Upper lobe of right lung (tissue), 1 donor: ENCODE measurements at regions not wholly inside any gene's neighbourhood (a gene's known extent, or its start where the extent isn't known, plus 50 kb on each side); places are given as distances from the start of the nearest gene placed in this dataset.

Experiments used
- ATAC-seq: fragments of 200-7000 bp; cut with Tn5 transposase; one replicate; pipeline ENCODE4 v1.9.1; 2020; ENCODE audit warnings: mild to moderate bottlenecking, moderate library complexity
- DNase-seq: peaks from one replicate; pipeline ENCODE4 v3.0.0-alpha.2; 2020
- H3K27ac ChIP-seq: fragments of 200-600 bp; one replicate; pipeline ENCODE4 v1.8.0; 2022
- H3K27me3 ChIP-seq: fragments of 200-600 bp; one replicate; pipeline ENCODE4 v1.8.0; 2022; ENCODE audit warnings: mild to moderate bottlenecking
- H3K36me3 ChIP-seq: fragments of 200-600 bp; one replicate; pipeline ENCODE4 v1.8.0; 2022
- H3K4me1 ChIP-seq: fragments of 200-600 bp; one replicate; pipeline ENCODE4 v1.8.0; 2022
- H3K4me3 ChIP-seq: fragments of 200-600 bp; one replicate; pipeline ENCODE4 v1.8.0; 2022; ENCODE audit warnings: mild to moderate bottlenecking
- H3K9me3 ChIP-seq: fragments of 200-600 bp; one replicate; pipeline ENCODE4 v1.8.0; 2022
- intact Hi-C: fragments of 100-400 bp; cut with DNase I; formaldehyde crosslinking; loops from one replicate; pipeline ENCODE4 v1.11.0; 2022
- TF ChIP-seq, protein P1 (sequence below): fragments of 200-600 bp; IDR thresholded peaks from one replicate; pipeline ENCODE4 v1.8.0; 2022; ENCODE audit warnings: antibody characterized with exemption
- donor health status: DM: no; HTN: yes; CAD: no; lungs with severe emphysema.

DNA sequence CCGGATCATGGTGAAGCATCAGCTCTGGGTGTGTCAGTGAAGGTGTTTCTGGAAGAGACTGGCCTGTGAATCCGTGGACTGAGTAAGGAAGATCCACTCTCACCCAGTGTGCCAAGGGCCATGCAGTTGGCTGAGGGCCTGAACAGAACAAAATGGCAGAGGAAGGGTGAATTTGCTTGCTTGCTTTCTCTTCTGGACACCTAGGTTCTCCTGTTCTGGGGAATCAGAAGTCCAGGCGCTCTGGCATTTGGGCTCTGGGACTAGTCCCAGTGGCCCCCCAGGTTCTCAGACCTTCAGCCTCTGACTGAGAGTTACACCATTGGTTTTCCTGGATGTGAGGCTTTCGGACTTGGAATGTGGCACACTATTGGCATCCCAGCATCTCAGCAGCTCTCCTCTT, 1170.8 kb downstream of the TBC1D22A start:
- DNase-seq = no peak
- H3K9me3 ChIP-seq = no peaks in the 10 kb centered on the region
- no peaks in the 10 kb centered on the region for H3K4me1 ChIP-seq
- TF ChIP-seq, protein P1, sequence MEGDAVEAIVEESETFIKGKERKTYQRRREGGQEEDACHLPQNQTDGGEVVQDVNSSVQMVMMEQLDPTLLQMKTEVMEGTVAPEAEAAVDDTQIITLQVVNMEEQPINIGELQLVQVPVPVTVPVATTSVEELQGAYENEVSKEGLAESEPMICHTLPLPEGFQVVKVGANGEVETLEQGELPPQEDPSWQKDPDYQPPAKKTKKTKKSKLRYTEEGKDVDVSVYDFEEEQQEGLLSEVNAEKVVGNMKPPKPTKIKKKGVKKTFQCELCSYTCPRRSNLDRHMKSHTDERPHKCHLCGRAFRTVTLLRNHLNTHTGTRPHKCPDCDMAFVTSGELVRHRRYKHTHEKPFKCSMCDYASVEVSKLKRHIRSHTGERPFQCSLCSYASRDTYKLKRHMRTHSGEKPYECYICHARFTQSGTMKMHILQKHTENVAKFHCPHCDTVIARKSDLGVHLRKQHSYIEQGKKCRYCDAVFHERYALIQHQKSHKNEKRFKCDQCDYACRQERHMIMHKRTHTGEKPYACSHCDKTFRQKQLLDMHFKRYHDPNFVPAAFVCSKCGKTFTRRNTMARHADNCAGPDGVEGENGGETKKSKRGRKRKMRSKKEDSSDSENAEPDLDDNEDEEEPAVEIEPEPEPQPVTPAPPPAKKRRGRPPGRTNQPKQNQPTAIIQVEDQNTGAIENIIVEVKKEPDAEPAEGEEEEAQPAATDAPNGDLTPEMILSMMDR = no peak
- H3K27me3 ChIP-seq = no peaks in the 10 kb centered on the region
- no peak overlapping the region for H3K4me3 ChIP-seq
- intact Hi-C loops = no loop called here
- no peak overlapping the region for H3K27ac ChIP-seq
- ATAC-seq = no peak
- no peaks in the 10 kb centered on the region for H3K36me3 ChIP-seq

- ATAC-seq = no peak
- intact Hi-C loops = no loop called here
- no peak overlapping the region for H3K27ac ChIP-seq
- TF ChIP-seq, protein P1 = no peak
- DNase-seq = no peak
- no peaks in the 10 kb centered on the region for H3K9me3 ChIP-seq
- no peak overlapping the region for H3K4me3 ChIP-seq
- no peaks in the 10 kb centered on the region for H3K27me3 ChIP-seq
- H3K4me1 ChIP-seq = no peaks in the 10 kb centered on the region
- no peaks in the 10 kb centered on the region for H3K36me3 ChIP-seq
Observed at GRCh38 chr22:47929646-47930185, 1167.3 kb downstream of the TBC1D22A start.

DNA sequence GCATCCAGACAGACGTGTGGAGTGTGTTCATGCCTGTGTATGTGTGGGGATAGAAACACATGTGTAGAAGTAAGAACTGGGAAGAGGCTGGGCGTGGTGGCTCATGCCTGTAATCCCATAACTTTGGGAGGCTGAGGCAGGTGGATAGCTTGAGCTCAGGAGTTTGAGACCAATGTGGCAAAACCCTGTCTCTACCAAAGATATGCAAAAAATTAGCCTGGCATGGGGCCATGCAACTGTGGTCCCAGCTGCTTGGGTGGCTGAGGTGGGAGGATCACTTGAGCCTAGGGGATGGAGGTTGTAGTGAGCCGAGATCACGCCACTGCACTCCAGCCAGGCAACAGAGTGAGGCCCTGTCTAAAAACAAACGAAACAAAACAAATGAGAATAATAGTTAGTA, 1166.6 kb downstream of the TBC1D22A start:
- no peak overlapping the region for H3K27ac ChIP-seq
- H3K9me3 ChIP-seq = no peaks in the 10 kb centered on the region
- no peak overlapping the region for H3K4me3 ChIP-seq
- intact Hi-C loops = no loop called here
- DNase-seq (no peak), ATAC-seq (no peak)
- H3K27me3 ChIP-seq = no peaks in the 10 kb centered on the region
- TF ChIP-seq, protein P1 = no peak
- no peaks in the 10 kb centered on the region for H3K36me3 ChIP-seq
- no peaks in the 10 kb centered on the region for H3K4me1 ChIP-seq

DNA sequence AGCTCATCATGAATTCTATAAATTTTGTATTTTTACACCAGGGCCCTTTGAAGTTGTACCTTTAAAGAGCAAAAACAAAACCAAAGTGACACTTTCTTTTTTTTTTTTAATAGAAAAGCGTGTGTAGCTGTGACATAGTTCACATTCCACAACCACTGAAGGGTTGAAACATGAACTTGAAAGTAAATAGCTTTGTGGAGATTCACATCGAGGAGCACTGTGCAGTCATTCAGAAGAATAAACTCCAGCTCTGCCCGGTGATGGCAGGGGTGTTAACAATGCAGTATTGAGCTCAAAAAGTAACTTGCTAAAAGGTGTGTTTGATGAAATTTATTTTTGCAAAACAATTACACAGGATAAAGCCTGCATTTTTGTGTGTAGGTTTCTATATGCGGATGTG, 1166.2 kb downstream of the TBC1D22A start:
- Histone ChIP-seq H3K9me3 (no peaks in the 10 kb centered on the region), H3K27me3 (no peaks in the 10 kb centered on the region), H3K4me3 (no peak overlapping the region), H3K36me3 (no peaks in the 10 kb centered on the region), H3K4me1 (no peaks in the 10 kb centered on the region), H3K27ac (no peak overlapping the region)
- intact Hi-C loops = no loop called here
- TF ChIP-seq, protein P1 = no peak
- no peak for DNase-seq
- ATAC-seq = no peak

DNA sequence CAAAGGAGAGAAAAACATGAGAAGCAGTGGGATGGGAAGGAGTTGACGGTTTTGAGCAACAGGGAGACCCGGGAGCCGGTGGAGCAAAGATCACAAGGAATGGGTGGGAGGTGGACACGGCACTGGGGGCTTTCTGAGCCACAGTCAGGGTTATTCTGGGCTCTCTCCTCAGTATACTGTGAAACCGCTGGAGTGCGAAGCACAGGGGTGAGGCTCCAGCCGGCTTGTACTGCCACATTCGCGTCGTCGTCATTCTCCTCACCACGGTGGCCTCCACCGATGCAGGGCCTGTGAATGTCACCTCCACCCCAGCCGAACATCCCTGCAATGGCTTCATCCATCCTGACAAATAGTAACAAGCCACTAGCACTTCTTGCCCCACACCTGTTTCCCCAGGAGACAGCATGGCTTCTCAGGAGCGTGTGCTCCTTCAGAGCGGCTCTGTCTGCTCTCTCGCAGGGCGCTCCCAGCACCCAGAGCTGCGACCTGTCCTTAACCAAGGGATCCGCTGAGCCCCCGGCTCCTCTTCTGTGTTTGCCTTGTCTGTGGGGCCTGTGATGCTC, 1165.3 kb downstream of the TBC1D22A start:
- ATAC-seq = no peak
- Histone ChIP-seq H3K9me3 (no peaks in the 10 kb centered on the region), H3K36me3 (no peaks in the 10 kb centered on the region), H3K27me3 (peaks cover 4% of the 10 kb centered on the region), H3K4me3 (no peak overlapping the region), H3K4me1 (no peaks in the 10 kb centered on the region), H3K27ac (no peak overlapping the region)
- intact Hi-C loops = no loop called here
- DNase-seq = no peak
- TF ChIP-seq, protein P1 = no peak

- Histone ChIP-seq H3K27me3 (peaks cover 5% of the 10 kb centered on the region), H3K4me3 (no peak overlapping the region), H3K9me3 (no peaks in the 10 kb centered on the region), H3K4me1 (no peaks in the 10 kb centered on the region), H3K36me3 (no peaks in the 10 kb centered on the region), H3K27ac (no peak overlapping the region)
- TF ChIP-seq, protein P1 = no peak
- intact Hi-C loops = no loop called here
- DNase-seq = no peak
- ATAC-seq = no peak
Observed at GRCh38 chr22:47923011-47923427, 1160.6 kb downstream of the TBC1D22A start.
